Endothelial cell (in vitro differentiated cells): ENCODE measurements at regions not wholly inside any gene's neighbourhood (a gene's known extent, or its start where the extent isn't known, plus 50 kb on each side); places are given as distances from the start of the nearest gene placed in this dataset.
"Not testable (repeated sequence)": the region's sequence is repeated elsewhere in the genome, so short reads cannot be mapped to it uniquely, and the experiment has no call there.

ENCODE experiments used
- DNase-seq: peaks from one replicate; pipeline ENCODE4 v3.0.0; 2021; ENCODE audit warnings: low spot score
- H3K27ac Mint-ChIP-seq: one replicate; pipeline ENCODE4 v1.8.0; 2021; ENCODE audit warnings: mixed read lengths, inconsistent platforms; ENCODE audit not compliant: unreplicated experiment
- H3K27me3 Mint-ChIP-seq: one replicate; pipeline ENCODE4 v1.8.0; 2021; ENCODE audit warnings: mild to moderate bottlenecking, moderate library complexity, mixed read lengths, inconsistent platforms; ENCODE audit not compliant: unreplicated experiment
- H3K36me3 Mint-ChIP-seq: one replicate; pipeline ENCODE4 v1.8.0; 2021; ENCODE audit warnings: mild to moderate bottlenecking, low read depth, mixed read lengths, inconsistent platforms; ENCODE audit not compliant: unreplicated experiment
- H3K4me1 Mint-ChIP-seq: one replicate; pipeline ENCODE4 v1.8.0; 2021; ENCODE audit warnings: mild to moderate bottlenecking, mixed read lengths, inconsistent platforms; ENCODE audit not compliant: unreplicated experiment
- H3K4me3 Mint-ChIP-seq: one replicate; pipeline ENCODE4 v1.8.0; 2021; ENCODE audit warnings: mild to moderate bottlenecking, mixed read lengths, inconsistent platforms; ENCODE audit not compliant: unreplicated experiment
- H3K9me3 Mint-ChIP-seq: one replicate; pipeline ENCODE4 v1.8.0; 2021; ENCODE audit warnings: mixed read lengths, inconsistent platforms; ENCODE audit not compliant: unreplicated experiment
- TF ChIP-seq, protein P1 (sequence below): fragments of 200-600 bp; sonication (generic); IDR thresholded peaks from one replicate; pipeline ENCODE4 v1.5.0; 2021; ENCODE audit warnings: antibody characterized with exemption; ENCODE audit not compliant: unreplicated experiment

DNA sequence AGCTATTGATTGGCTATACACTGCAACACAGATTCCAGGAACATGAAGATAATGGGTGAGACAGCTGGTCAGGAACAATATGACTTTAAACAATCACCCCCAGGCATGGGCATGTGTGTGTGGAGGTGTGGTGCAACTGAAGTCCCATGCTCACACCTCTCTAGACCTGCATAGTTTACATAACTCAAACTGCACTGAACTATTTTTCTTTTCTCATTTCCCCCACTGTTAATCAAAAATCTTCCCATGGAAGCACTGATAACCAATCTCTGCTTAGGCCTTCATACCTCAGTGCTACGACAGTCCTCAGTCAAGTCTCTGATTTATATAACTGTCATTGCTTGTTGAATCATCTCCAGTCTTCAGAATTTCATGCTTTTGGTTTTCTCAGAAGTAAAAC, 600.2 kb downstream of the NTRK3 start:
- H3K27ac Mint-ChIP-seq, result no peak overlapping the region
- no peaks in the 10 kb centered on the region for H3K4me1 Mint-ChIP-seq
- TF ChIP-seq, protein P1, sequence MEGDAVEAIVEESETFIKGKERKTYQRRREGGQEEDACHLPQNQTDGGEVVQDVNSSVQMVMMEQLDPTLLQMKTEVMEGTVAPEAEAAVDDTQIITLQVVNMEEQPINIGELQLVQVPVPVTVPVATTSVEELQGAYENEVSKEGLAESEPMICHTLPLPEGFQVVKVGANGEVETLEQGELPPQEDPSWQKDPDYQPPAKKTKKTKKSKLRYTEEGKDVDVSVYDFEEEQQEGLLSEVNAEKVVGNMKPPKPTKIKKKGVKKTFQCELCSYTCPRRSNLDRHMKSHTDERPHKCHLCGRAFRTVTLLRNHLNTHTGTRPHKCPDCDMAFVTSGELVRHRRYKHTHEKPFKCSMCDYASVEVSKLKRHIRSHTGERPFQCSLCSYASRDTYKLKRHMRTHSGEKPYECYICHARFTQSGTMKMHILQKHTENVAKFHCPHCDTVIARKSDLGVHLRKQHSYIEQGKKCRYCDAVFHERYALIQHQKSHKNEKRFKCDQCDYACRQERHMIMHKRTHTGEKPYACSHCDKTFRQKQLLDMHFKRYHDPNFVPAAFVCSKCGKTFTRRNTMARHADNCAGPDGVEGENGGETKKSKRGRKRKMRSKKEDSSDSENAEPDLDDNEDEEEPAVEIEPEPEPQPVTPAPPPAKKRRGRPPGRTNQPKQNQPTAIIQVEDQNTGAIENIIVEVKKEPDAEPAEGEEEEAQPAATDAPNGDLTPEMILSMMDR, result no peak
- no peak for DNase-seq
- no peaks in the 10 kb centered on the region for H3K27me3 Mint-ChIP-seq
- no peaks in the 10 kb centered on the region for H3K9me3 Mint-ChIP-seq
- H3K36me3 Mint-ChIP-seq, result no peaks in the 10 kb centered on the region
- H3K4me3 Mint-ChIP-seq, result no peak overlapping the region

DNA sequence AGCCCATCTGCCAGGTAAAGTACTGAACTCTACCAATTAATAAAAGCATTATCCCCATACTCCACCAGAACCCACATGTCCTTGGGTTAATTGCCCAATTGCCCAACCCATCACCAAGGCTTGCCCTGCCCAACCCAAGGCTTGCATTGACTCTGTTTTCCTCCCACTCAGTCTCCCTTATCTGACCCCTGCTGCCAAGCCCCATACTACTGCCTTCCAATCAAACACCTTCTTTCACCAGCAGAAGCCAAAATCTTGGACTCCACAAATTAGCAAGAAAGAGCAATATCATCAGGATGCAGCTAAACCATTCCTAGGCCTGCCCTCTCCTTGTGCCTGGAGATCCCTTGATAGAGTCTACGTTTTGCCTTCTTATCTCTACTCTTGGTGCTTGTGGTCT, 602.9 kb downstream of the NTRK3 start:
- Mint-ChIP-seq H3K4me3 (no peak overlapping the region), H3K9me3 (no peaks in the 10 kb centered on the region), H3K27ac (no peak overlapping the region), H3K36me3 (no peaks in the 10 kb centered on the region), H3K27me3 (peaks cover 2% of the 10 kb centered on the region), H3K4me1 (no peaks in the 10 kb centered on the region)
- DNase-seq, result no peak
- TF ChIP-seq, protein P1, result no peak

DNA sequence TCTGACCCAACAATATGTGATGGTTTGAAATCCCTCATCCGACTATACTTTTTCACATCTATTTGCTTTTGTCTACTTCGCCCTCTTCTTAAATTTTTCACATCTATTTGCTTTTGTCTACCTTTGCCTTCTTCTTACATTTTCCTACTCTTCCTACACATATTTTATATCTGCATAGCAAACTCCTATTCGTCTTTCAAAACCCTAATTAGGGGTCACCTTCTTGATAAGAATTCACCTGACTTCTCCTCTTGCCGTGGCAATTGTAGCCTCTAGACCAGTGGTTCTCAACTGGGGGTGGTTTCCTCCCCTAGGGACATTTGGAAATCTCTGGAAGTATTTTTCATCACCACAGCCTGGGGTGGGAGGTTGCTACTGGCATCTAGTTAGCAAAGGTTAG, 607.4 kb downstream of the NTRK3 start:
- no peak overlapping the region for H3K27ac Mint-ChIP-seq
- no peaks in the 10 kb centered on the region for H3K9me3 Mint-ChIP-seq
- peaks cover 3% of the 10 kb centered on the region for H3K27me3 Mint-ChIP-seq
- H3K4me3 Mint-ChIP-seq, result no peak overlapping the region
- no peaks in the 10 kb centered on the region for H3K4me1 Mint-ChIP-seq
- DNase-seq, result no peak
- no peaks in the 10 kb centered on the region for H3K36me3 Mint-ChIP-seq
- TF ChIP-seq, protein P1, result no peak

DNA sequence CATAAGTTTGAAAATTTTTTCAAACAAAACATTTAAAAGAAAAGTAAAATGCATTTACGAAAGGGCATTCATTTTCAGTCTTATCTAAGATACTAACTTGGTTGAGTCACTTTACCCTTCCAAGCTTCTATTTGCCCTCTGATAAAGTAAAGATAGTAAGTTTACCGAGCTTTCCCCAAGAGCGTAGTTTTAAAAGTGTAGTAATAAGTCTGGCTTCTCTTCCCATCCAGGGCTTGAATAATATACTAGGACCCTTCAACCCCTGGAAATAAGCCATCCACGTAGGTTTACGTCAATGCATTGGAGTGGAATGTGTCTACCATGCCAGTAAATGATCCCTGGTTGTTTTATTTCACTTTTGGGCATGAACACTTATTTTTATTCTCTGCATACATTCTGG, 608.3 kb downstream of the NTRK3 start:
- TF ChIP-seq, protein P1, result no peak
- no peaks in the 10 kb centered on the region for H3K9me3 Mint-ChIP-seq
- DNase-seq, result no peak
- H3K36me3 Mint-ChIP-seq, result no peaks in the 10 kb centered on the region
- H3K27me3 Mint-ChIP-seq, result peaks cover 3% of the 10 kb centered on the region
- no peak overlapping the region for H3K27ac Mint-ChIP-seq
- no peak overlapping the region for H3K4me3 Mint-ChIP-seq
- H3K4me1 Mint-ChIP-seq, result no peaks in the 10 kb centered on the region

GRCh38 chr15:87645723-87646122, 610.8 kb downstream of the NTRK3 start:
- Mint-ChIP-seq H3K9me3 (no peaks in the 10 kb centered on the region), H3K4me3 (no peak overlapping the region), H3K27me3 (peaks cover 3% of the 10 kb centered on the region), H3K4me1 (no peaks in the 10 kb centered on the region), H3K27ac (no peak overlapping the region), H3K36me3 (no peaks in the 10 kb centered on the region)
- no peak for DNase-seq
- TF ChIP-seq, protein P1, result no peak

- H3K9me3 Mint-ChIP-seq, H3K36me3 Mint-ChIP-seq, H3K27me3 Mint-ChIP-seq, H3K27ac Mint-ChIP-seq, DNase-seq, H3K4me1 Mint-ChIP-seq, H3K4me3 Mint-ChIP-seq: not testable (repeated sequence)
Observed at GRCh38 chr15:87642997-87643396, 613.5 kb downstream of the NTRK3 start.
